NCI-H1694 (cell line): ENCODE measurements at regions not wholly inside any gene's neighbourhood (a gene's known extent, or its start where the extent isn't known, plus 50 kb on each side); places are given as distances from the start of the nearest gene placed in this dataset.

Source experiments
- DNase-seq: peaks from one replicate; lab custom pipeline; 2025; lab: John Stamatoyannopoulos, UW

- DNase-seq, result no peak
These were observed 273.1 kb downstream of the DRD1 start for GRCh38 chr5:175170899-175171298.

- DNase-seq, result no peak
These were observed 275.0 kb downstream of the DRD1 start for GRCh38 chr5:175168882-175169507.

- no peak for DNase-seq
These were observed 278.0 kb downstream of the DRD1 start for GRCh38 chr5:175166026-175166425.

GRCh38 chr5:175163586-175164275 lies 280.3 kb downstream of the DRD1 start:
- no peak for DNase-seq

GRCh38 chr5:175162036-175162435 lies 281.9 kb downstream of the DRD1 start:
- peak; percentile 27 for DNase-seq

GRCh38 chr5:175159956-175160355 lies 284.0 kb downstream of the DRD1 start:
- peak; percentile 15 for DNase-seq

- DNase-seq, result no peak
These were observed 295.3 kb downstream of the DRD1 start for GRCh38 chr5:175148636-175149172.

GRCh38 chr5:175146733-175147132 lies 297.2 kb downstream of the DRD1 start:
- no peak for DNase-seq

GRCh38 chr5:175141421-175141820 lies 302.6 kb downstream of the DRD1 start:
- DNase-seq, result no peak

GRCh38 chr5:175133185-175133584 lies 310.8 kb downstream of the DRD1 start:
- no peak for DNase-seq

- DNase-seq, result no peak
These were observed 312.6 kb downstream of the DRD1 start for GRCh38 chr5:175131432-175131831.

- DNase-seq, result no peak
These were observed 314.4 kb downstream of the DRD1 start for GRCh38 chr5:175129619-175130018.

GRCh38 chr5:175129121-175129520 lies 314.9 kb downstream of the DRD1 start:
- DNase-seq, result no peak

GRCh38 chr5:175124821-175125220 lies 319.2 kb downstream of the DRD1 start:
- DNase-seq, result no peak

- DNase-seq, result no peak
These were observed 319.6 kb downstream of the DRD1 start for GRCh38 chr5:175124251-175124813.

GRCh38 chr5:175123542-175123941 lies 320.4 kb downstream of the DRD1 start:
- DNase-seq, result no peak

GRCh38 chr5:175121457-175121856 lies 322.5 kb downstream of the DRD1 start:
- no peak for DNase-seq

- DNase-seq, result no peak
These were observed 323.6 kb downstream of the DRD1 start for GRCh38 chr5:175120412-175120811.

- DNase-seq, result no peak
These were observed 325.2 kb downstream of the DRD1 start for GRCh38 chr5:175118700-175119309.

GRCh38 chr5:175116466-175117048 lies 327.4 kb downstream of the DRD1 start:
- no peak for DNase-seq

- no peak for DNase-seq
These were observed 328.2 kb downstream of the DRD1 start for GRCh38 chr5:175115831-175116230.

GRCh38 chr5:175113947-175114346 lies 330.0 kb downstream of the DRD1 start:
- DNase-seq, result no peak
